KMS-11 (cell line): ENCODE measurements at regions not wholly inside any gene's neighbourhood (a gene's known extent, or its start where the extent isn't known, plus 50 kb on each side); places are given as distances from the start of the nearest gene placed in this dataset.

ENCODE experiments used
- H2AFZ ChIP-seq: fragments of 200-600 bp; sonication (generic); 2 replicates; pipeline ENCODE4 v1.6.1; 2016; ENCODE audit warnings: antibody characterized with exemption, mixed run types, low read depth
- H3K27ac ChIP-seq: fragments of 200-600 bp; sonication (generic); 2 replicates; pipeline ENCODE4 v1.6.1; 2016; ENCODE audit warnings: mild to moderate bottlenecking, mixed run types
- H3K27me3 ChIP-seq: fragments of 200-600 bp; sonication (generic); 2 replicates; pipeline ENCODE4 v1.6.1; 2017; ENCODE audit warnings: mild to moderate bottlenecking, low read depth, mixed run types, moderate library complexity; ENCODE audit not compliant: insufficient read depth
- H3K36me3 ChIP-seq: fragments of 200-600 bp; sonication (generic); 2 replicates; pipeline ENCODE4 v1.6.1; 2017; ENCODE audit warnings: mild to moderate bottlenecking, mixed run types; ENCODE audit not compliant: insufficient read depth
- H3K4me1 ChIP-seq: fragments of 200-600 bp; sonication (generic); 2 replicates; pipeline ENCODE4 v1.6.1; 2016; ENCODE audit warnings: mild to moderate bottlenecking, low read depth, mixed run types; ENCODE audit not compliant: poor library complexity, severe bottlenecking
- H3K4me2 ChIP-seq: fragments of 200-600 bp; sonication (generic); 2 replicates; pipeline ENCODE4 v1.7.0; 2016; ENCODE audit warnings: mild to moderate bottlenecking, mixed run types
- H3K4me3 ChIP-seq: fragments of 200-600 bp; sonication (generic); IDR thresholded peaks from 2 replicates; pipeline ENCODE4 v1.6.1; 2017; ENCODE audit warnings: low read depth, low read length, mixed read lengths; ENCODE audit not compliant: insufficient read depth
- H3K79me2 ChIP-seq: fragments of 200-600 bp; sonication (generic); 2 replicates; pipeline ENCODE4 v1.6.1; 2016; ENCODE audit warnings: low read depth, mixed run types; ENCODE audit not compliant: insufficient read depth
- H3K9ac ChIP-seq: fragments of 200-600 bp; sonication (generic); 2 replicates; pipeline ENCODE4 v1.6.1; 2016; ENCODE audit warnings: mild to moderate bottlenecking, mixed run types
- H4K20me1 ChIP-seq: fragments of 200-600 bp; sonication (generic); 2 replicates; pipeline ENCODE4 v1.6.1; 2016; ENCODE audit warnings: mild to moderate bottlenecking, mixed run types; ENCODE audit not compliant: insufficient read depth
- TF ChIP-seq, protein P1 (sequence below): fragments of 200-600 bp; sonication (generic); conservative IDR thresholded peaks from 2 replicates; pipeline ENCODE4 v1.6.1; 2017; ENCODE audit warnings: low read depth, mild to moderate bottlenecking, antibody characterized with exemption, low read length, moderate library complexity, mixed read lengths

DNA sequence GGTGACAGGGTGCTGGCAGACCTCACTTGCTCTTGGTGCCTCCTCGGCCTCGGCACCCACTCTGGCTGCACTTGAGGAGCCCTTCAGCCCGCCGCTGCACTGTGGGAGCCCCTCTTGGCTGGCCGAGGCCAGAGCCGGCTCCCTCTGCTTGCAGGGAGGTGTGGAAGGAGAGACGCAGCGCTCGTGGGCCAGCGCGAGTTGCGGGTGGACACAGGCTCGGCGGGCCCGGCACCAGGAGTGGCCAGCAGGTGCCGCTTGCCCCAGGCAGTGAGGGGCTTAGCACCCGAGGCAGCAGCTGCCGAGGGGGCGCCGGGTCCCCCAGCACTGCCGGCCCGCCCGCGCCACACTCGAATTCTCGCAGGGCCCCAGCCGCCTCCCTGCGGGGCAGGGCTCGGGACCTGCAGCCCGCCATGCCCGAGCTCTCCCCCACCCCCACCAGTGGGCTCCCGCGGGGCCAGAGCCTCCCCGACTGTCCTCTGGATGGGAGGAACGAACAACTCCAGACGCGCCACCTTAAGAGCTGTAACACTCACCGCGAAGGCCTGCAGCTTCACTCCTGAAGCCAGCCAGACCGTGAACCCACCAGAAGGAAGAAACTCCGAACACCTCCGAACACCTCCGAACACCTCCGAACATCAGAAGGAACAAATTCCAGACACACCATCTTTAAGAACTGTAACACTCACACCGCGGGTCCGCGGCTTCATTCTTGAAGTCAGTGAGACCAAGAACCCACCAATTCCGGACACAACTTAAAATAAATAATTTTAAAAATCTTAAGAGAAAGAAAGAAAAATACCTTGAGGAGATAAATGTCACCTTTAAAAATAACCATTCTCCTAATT lies 311.1 kb upstream of the SLC7A11 start:
- Histone ChIP-seq H3K79me2 (no peaks in the 10 kb centered on the region), H4K20me1 (no peaks in the 10 kb centered on the region), H3K27ac (no peak overlapping the region), H2AFZ (no peak overlapping the region), H3K4me3 (no peak overlapping the region), H3K27me3 (no peaks in the 10 kb centered on the region), H3K4me1 (no peaks in the 10 kb centered on the region), H3K36me3 (no peaks in the 10 kb centered on the region), H3K9ac (no peak overlapping the region), H3K4me2 (no peak overlapping the region)
- TF ChIP-seq, protein P1, sequence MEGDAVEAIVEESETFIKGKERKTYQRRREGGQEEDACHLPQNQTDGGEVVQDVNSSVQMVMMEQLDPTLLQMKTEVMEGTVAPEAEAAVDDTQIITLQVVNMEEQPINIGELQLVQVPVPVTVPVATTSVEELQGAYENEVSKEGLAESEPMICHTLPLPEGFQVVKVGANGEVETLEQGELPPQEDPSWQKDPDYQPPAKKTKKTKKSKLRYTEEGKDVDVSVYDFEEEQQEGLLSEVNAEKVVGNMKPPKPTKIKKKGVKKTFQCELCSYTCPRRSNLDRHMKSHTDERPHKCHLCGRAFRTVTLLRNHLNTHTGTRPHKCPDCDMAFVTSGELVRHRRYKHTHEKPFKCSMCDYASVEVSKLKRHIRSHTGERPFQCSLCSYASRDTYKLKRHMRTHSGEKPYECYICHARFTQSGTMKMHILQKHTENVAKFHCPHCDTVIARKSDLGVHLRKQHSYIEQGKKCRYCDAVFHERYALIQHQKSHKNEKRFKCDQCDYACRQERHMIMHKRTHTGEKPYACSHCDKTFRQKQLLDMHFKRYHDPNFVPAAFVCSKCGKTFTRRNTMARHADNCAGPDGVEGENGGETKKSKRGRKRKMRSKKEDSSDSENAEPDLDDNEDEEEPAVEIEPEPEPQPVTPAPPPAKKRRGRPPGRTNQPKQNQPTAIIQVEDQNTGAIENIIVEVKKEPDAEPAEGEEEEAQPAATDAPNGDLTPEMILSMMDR, result no peak

DNA sequence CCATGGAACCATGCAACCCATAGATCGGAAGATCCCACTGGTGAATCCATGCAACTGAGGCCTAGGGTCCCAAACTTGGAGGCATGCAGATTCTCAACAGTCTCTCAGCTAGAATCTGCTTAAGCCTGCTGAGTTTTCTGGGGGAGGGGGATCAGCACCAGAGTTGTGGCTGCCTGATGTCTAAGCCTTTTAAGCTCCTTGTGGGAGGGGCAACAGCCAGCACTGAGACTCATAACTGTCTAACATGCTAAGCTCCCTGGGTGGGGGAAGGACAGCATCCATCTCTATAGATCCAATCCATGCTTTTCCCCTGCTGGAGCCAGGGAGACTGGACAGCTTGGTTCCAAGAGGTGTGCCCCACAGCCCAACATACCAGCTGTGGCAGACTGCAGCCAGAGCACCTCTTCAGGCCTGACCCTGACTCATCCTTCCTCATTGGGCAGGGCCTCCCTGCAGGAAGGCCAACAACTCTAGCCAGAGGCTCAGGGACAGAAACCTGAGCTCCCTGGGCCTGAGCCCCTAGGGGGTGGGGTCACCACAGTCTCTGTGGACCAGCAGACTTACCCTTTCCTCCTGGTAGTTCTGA lies 300.1 kb upstream of the SLC7A11 start:
- no peaks in the 10 kb centered on the region for H3K27me3 ChIP-seq
- no peak overlapping the region for H3K4me3 ChIP-seq
- H3K27ac ChIP-seq, result no peak overlapping the region
- H3K4me1 ChIP-seq, result no peaks in the 10 kb centered on the region
- H4K20me1 ChIP-seq, result no peaks in the 10 kb centered on the region
- no peak overlapping the region for H3K9ac ChIP-seq
- H3K79me2 ChIP-seq, result no peaks in the 10 kb centered on the region
- TF ChIP-seq, protein P1, result no peak
- H3K36me3 ChIP-seq, result no peaks in the 10 kb centered on the region
- H3K4me2 ChIP-seq, result no peak overlapping the region
- H2AFZ ChIP-seq, result no peak overlapping the region

DNA sequence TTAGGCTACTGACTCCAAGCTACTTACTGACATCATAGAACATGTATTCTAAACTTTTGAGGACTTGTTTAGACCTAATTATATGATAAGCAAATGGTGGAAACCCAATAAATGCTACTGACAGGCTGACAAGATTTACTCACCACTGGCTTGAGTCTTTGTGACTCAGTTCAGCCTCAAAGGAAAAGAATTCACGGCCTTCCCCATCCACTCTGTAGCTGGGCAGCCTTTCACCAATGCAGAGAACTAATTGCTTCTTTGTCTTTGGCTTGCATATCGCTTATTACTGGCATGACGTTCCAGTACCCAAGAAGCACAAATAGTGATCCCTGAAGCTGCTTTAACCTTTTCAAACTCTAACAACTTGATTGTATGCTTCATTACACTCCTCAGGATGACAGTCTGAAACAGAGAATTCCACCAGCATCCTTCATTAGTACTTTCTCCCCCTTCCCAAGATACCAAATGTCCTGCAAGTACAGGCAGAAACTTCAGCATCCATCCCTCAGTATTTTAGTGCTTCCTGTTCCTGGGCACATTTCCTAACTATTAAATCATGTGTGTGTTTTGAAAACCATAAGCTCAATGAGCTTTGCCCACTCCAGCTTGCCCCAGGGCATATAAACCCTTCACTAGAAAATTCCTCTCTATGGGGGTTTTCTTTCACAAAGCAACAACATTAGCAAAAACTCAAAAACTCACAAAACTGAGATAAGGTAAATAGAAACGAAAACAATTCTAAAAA lies 298.1 kb upstream of the SLC7A11 start:
- TF ChIP-seq, protein P1, result no peak
- H3K79me2 ChIP-seq, result no peaks in the 10 kb centered on the region
- H2AFZ ChIP-seq, result no peak overlapping the region
- no peaks in the 10 kb centered on the region for H3K27me3 ChIP-seq
- no peaks in the 10 kb centered on the region for H4K20me1 ChIP-seq
- H3K27ac ChIP-seq, result no peak overlapping the region
- no peak overlapping the region for H3K9ac ChIP-seq
- no peaks in the 10 kb centered on the region for H3K36me3 ChIP-seq
- H3K4me2 ChIP-seq, result no peak overlapping the region
- no peaks in the 10 kb centered on the region for H3K4me1 ChIP-seq
- no peak overlapping the region for H3K4me3 ChIP-seq

- Histone ChIP-seq H3K9ac (no peak overlapping the region), H3K36me3 (no peaks in the 10 kb centered on the region), H3K79me2 (no peaks in the 10 kb centered on the region), H3K27ac (no peak overlapping the region), H3K4me2 (no peak overlapping the region), H3K4me1 (no peaks in the 10 kb centered on the region), H4K20me1 (no peaks in the 10 kb centered on the region), H2AFZ (no peak overlapping the region), H3K27me3 (no peaks in the 10 kb centered on the region), H3K4me3 (no peak overlapping the region)
- TF ChIP-seq, protein P1, result no peak
Measured at GRCh38 chr4:138538743-138539142, 296.6 kb upstream of the SLC7A11 start.
